ENCODE measurements at regions not wholly inside any gene's neighbourhood (a gene's known extent, or its start where the extent isn't known, plus 50 kb on each side); places are given as distances from the start of the nearest gene placed in this dataset.

- no peak for DNase-seq (ENCODE audit: low spot score)
Observed at GRCh38 chr6:41451039-41451438, 95.1 kb upstream of the FOXP4 start.

GRCh38 chr6:41451515-41452163 is 94.5 kb upstream of the FOXP4 start:
- DNase-seq (ENCODE audit: low spot score) = peak; percentile 78

GRCh38 chr6:41452763-41453162 is 93.4 kb upstream of the FOXP4 start:
- DNase-seq (ENCODE audit: low spot score) = no peak

- no peak for DNase-seq (ENCODE audit: low spot score)
Observed at GRCh38 chr6:41453244-41453643, 92.9 kb upstream of the FOXP4 start.

DNA sequence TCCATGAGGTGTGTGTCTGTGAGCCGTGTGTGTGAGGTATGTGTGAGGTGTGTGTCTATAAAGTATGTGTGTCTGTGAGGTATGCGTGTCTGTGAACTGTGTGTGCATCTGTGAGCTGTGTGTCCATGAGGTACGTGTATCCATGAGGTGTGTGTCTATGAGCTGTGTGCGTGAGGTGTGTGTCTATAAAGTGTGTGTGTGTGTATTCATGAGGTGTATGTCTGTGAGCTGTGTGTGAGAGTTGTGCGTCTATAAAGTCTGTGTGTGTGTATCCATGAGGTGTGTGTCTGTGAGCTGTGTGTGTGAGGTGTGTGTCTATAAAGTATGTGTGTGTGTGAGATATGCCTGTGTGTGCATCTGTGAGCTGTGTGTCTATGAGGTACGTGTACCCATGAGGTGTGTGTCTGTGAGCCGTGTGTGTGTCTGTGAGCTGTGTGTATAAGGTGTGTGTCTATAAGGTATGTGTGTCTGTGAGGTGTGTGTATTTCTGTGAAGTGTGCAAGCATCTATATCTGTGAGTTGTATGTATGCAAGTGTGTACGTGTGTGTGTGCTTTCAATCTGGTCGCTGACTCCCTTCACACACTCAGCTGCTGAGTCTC is 91.9 kb upstream of the FOXP4 start:
- no peak for DNase-seq (ENCODE audit: low spot score)

- DNase-seq (ENCODE audit: low spot score) = no peak
Observed at GRCh38 chr6:41455410-41455809, 90.8 kb upstream of the FOXP4 start.

DNA sequence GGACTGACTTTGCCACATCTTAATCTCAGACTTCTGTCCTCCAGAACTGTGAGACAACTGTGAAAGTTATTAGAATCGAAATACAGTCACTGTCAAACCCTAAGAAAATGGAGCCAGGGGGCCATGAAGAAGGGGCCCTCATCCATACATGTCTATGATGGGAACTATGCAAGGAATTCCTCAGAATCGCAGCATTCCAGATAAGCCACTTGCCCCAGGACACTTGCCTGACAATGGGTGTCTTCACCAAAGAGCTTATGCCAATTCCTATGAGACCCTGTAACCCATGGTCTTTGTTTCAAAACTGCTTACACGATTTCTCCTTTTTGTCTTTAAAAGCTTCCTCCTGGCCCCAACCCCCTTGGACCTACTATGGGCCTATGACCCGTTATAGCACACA is 90.4 kb upstream of the FOXP4 start:
- DNase-seq (ENCODE audit: low spot score) = no peak

GRCh38 chr6:41457303-41457670 is 88.9 kb upstream of the FOXP4 start:
- no peak for DNase-seq (ENCODE audit: low spot score)

- no peak for DNase-seq (ENCODE audit: low spot score)
Observed at GRCh38 chr6:41459738-41460137, 86.4 kb upstream of the FOXP4 start.

GRCh38 chr6:41460742-41461336 is 85.3 kb upstream of the FOXP4 start:
- DNase-seq (ENCODE audit: low spot score) = no peak

DNA sequence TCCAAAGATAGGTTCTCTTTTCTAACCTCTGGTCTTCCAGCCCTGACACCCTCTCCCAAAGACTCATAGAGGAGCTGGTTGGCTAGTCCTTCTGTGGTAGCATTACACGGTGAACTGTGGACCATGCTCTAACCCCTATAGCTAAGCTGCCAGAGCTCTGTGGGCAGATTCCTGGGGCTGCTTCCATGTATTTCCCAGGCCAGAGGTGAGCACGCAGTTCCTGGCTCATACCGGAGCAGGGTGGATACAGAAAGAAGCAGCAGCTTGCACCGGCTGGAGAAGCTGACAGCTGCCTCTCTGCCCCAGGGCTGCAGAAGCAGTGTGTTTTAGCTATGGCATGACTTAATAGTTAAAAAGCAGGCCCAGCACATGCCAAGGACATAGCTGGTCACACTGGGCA is 84.1 kb upstream of the FOXP4 start:
- DNase-seq (ENCODE audit: low spot score) = no peak

DNA sequence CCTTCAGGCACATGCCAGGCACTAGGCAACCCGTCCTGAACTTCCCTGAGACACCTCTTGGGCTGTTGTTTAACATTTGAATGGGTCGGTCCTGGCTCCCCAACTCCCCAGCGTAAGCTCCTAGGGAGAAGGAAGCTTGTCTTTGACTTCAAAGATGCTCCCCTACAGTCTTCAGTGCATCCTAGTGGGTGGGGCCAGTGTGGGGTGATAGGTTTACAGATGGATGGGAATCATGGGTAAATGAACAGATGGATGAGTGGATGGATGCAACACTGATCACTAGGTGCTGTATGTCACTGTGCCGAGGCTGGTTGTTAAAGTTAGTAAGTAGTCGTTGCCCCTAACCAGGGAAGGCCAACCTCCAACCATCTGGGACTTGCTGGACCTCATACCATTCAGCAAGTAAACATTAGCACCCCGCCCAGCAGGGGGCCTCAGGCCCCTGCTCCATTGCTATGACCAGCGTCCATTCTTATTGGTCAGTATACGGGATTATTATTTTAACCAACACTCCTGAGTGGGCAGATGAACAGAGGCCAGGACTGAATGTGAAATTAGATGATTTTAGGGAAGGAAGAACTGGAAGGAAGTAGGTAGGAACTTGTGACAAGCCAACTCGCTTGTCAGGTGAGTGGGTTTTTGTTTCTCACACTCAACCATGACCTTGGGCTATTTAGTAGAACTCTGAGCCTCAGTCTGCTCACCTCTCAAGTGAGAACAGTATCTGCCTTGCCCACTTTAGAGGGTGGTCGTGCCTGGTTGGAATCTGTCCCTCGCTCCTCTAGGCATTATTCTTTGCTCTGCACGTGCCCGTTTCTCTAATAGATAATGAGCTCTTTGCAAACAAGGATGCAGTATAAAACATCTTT is 82.9 kb upstream of the FOXP4 start:
- peak; percentile 74 for DNase-seq (ENCODE audit: low spot score)

- DNase-seq (ENCODE audit: low spot score) = no peak
Observed at GRCh38 chr6:41464019-41464418, 82.2 kb upstream of the FOXP4 start.

GRCh38 chr6:41464481-41464880 is 81.7 kb upstream of the FOXP4 start:
- peak; percentile 52 for DNase-seq (ENCODE audit: low spot score)

DNA sequence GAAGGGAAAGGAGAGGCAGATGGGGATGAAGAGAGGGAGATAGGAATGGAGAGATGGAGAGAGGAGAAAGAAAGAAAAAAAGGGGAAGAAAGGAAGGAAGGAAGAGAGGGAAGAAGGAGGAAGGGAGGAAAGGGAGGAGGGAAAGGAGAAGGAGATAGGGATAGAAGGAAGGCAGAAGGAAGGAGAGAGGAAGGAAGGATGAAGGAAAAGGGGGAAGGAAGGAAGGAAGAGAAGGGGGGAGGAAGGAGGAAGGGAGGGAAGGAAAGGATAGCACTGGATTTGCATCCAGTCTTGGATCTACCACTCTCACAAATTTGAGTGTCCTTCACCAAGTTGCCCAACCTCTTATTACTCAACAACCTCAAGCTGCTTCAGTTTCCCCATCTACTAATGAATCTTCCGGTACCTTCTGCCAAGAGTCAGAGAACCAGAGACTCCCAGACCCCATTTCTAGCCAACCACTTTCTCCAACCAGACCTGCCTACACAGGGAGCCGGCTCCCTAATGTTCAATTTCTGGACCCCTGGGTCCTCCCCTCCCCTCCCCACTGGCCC is 79.7 kb upstream of the FOXP4 start:
- DNase-seq (ENCODE audit: low spot score) = no peak

GRCh38 chr6:41467061-41467460 is 79.1 kb upstream of the FOXP4 start:
- DNase-seq (ENCODE audit: low spot score) = no peak

- DNase-seq (ENCODE audit: low spot score) = no peak
Observed at GRCh38 chr6:41467627-41468404, 78.4 kb upstream of the FOXP4 start.

DNA sequence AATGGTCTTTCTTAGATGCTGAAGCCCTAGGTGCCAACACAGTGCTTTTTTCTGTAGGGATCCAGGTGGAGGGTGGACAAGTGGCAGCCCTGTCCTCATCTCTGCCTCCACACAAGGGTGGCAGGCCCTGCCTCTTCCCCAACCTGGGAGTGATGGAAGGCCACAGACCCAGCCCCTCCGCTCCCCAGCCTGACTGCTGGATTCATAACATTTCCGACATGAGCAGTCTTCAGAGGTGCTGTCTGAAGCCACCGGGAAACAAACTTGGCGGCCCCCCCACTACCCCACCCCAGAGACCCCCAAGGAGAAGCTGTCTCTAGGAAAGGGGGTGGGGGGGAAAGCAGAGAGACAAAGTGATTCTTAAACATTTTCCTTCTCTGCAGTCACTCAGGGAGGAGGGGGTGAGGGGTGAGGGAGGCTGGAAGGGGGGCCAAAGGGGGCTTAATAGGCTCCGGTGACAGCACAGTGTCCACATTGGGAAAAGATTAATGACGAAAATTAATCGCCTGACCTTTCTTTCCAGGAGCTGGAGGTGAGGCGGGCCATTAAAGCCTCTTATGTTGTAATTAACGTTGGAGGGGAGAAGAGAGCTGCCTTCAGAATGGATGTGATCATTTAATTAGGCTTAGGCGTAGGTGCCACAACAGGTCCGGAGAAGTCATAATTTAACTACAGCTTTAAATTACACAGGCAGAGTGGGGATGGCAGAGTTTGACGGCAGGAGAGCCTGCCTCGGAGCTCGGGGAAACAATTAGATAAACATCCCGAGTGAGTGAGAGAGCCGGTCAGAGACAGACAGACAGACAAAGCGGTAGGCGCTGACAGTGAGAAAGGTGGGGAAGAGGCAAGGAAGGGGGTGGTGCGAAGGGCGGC is 76.8 kb upstream of the FOXP4 start:
- no peak for DNase-seq (ENCODE audit: low spot score)

GRCh38 chr6:41470029-41470330 is 76.2 kb upstream of the FOXP4 start:
- no peak for DNase-seq (ENCODE audit: low spot score)

- peak; percentile 56 for DNase-seq (ENCODE audit: low spot score)
Observed at GRCh38 chr6:41470331-41471063, 75.7 kb upstream of the FOXP4 start.
